HL-60 (cell line): ENCODE measurements at regions not wholly inside any gene's neighbourhood (a gene's known extent, or its start where the extent isn't known, plus 50 kb on each side); places are given as distances from the start of the nearest gene placed in this dataset.

Source experiments
- DNase-seq, 2 experiments: peaks; one replicate each; pipeline ENCODE4 v3.0.0-alpha.2; 2010 to 2020; ENCODE audit warnings: low read depth in 1 of 2, low spot score in 1 of 2
- H3K27ac ChIP-seq: fragments of 250-450 bp; sonication (Bioruptor Pico); replicated peaks from 2 replicates; pipeline ENCODE4 v1.5.1; 2020; ENCODE audit warnings: mild to moderate bottlenecking, moderate library complexity
- H3K27me3 ChIP-seq: fragments of 250-450 bp; sonication (Bioruptor Pico); 2 replicates; pipeline ENCODE4 v1.5.1; 2021; ENCODE audit warnings: mild to moderate bottlenecking, moderate library complexity; ENCODE audit not compliant: insufficient read depth, poor library complexity, severe bottlenecking
- H3K4me3 ChIP-seq: replicated peaks from 2 replicates; pipeline ENCODE4 v1.5.1; 2011; ENCODE audit warnings: mild to moderate bottlenecking, control low read depth, low read length; ENCODE audit not compliant: insufficient read depth
- CTCF ChIP-seq: IDR thresholded peaks from one replicate; pipeline ENCODE4 v1.5.1; 2011; ENCODE audit warnings: low read length, control low read depth, inconsistent platforms; ENCODE audit not compliant: insufficient read depth
- GABPA ChIP-seq: IDR thresholded peaks from 2 replicates; pipeline ENCODE4 v1.6.1; 2012; ENCODE audit warnings: low read depth
- POLR2AphosphoS5 ChIP-seq: IDR thresholded peaks from 2 replicates; pipeline ENCODE4 v1.6.1; 2012; ENCODE audit warnings: low read depth
- REST ChIP-seq: IDR thresholded peaks from 2 replicates; pipeline ENCODE4 v1.6.1; 2012; ENCODE audit warnings: low read depth; ENCODE audit not compliant: insufficient replicate concordance
- SPI1 ChIP-seq: IDR thresholded peaks from 2 replicates; pipeline ENCODE4 v1.6.1; 2012; ENCODE audit warnings: low read depth, mild to moderate bottlenecking, borderline replicate concordance

GRCh38 chr6:63426844-63427243 is 107.1 kb upstream of the LGSN start:
- DNase-seq = no peak
- H3K4me3 ChIP-seq = no peak overlapping the region
- no peaks in the 10 kb centered on the region for H3K27me3 ChIP-seq
- H3K27ac ChIP-seq = no peak overlapping the region
- TF ChIP-seq SPI1 (no peak), GABPA (no peak), REST (no peak), CTCF (no peak), POLR2AphosphoS5 (no peak)

- no peaks in the 10 kb centered on the region for H3K27me3 ChIP-seq
- H3K4me3 ChIP-seq = no peak overlapping the region
- DNase-seq = no peak
- H3K27ac ChIP-seq = no peak overlapping the region
- TF ChIP-seq POLR2AphosphoS5 = no peak
- TF ChIP-seq GABPA = no peak
- TF ChIP-seq REST = no peak
- TF ChIP-seq SPI1 = no peak
- TF ChIP-seq CTCF = no peak
These were observed 108.2 kb upstream of the LGSN start for GRCh38 chr6:63427951-63428350.

GRCh38 chr6:63430985-63431519 is 111.3 kb upstream of the LGSN start:
- no peak for DNase-seq
- Histone ChIP-seq H3K27ac (no peak overlapping the region), H3K27me3 (no peaks in the 10 kb centered on the region), H3K4me3 (no peak overlapping the region)
- no peak for TF ChIP-seq SPI1
- no peak for TF ChIP-seq CTCF
- TF ChIP-seq GABPA = no peak
- TF ChIP-seq POLR2AphosphoS5 = no peak
- no peak for TF ChIP-seq REST
